Transverse colon (tissue), 4 donors: ENCODE measurements at regions not wholly inside any gene's neighbourhood (a gene's known extent, or its start where the extent isn't known, plus 50 kb on each side); places are given as distances from the start of the nearest gene placed in this dataset.

Experiments used
- DNase-seq: peaks from one replicate; pipeline ENCODE4 v3.0.0-alpha.2; 2019
- H3K27ac ChIP-seq, 4 donors: fragments of 200-600 bp; sonication (generic); 2 replicates each; pipeline ENCODE4 v1.5.1; 2016 to 2018; ENCODE audit warnings: inconsistent platforms in 4 of 4
- H3K27me3 ChIP-seq: fragments of 200-600 bp; sonication (generic); 2 replicates; pipeline ENCODE4 v1.5.1; 2017; ENCODE audit warnings: inconsistent platforms
- H3K36me3 ChIP-seq, 4 donors: fragments of 200-600 bp; sonication (generic); 2 replicates each; pipeline ENCODE4 v1.5.1; 2017 to 2019; ENCODE audit warnings: inconsistent platforms in 4 of 4
- H3K4me1 ChIP-seq, 4 donors: fragments of 200-600 bp; sonication (generic); 2 replicates each; pipeline ENCODE4 v1.5.1; 2017 to 2020; ENCODE audit warnings: inconsistent platforms in 4 of 4
- H3K4me3 ChIP-seq, 4 donors: fragments of 200-600 bp; sonication (generic); 1 replicate in 1 of 4; 2 replicates in 3 of 4; pipeline versions ENCODE4 v1.5.1 to v1.6.1; 2017 to 2019; ENCODE audit warnings: inconsistent platforms in 4 of 4
- H3K9me3 ChIP-seq, 2 donors: fragments of 200-600 bp; sonication (generic); 2 replicates each; pipeline ENCODE4 v1.5.1; 2017 to 2019; ENCODE audit warnings: inconsistent platforms in 2 of 2
- EP300 ChIP-seq: sonication (generic); formaldehyde crosslinking; IDR thresholded peaks from one replicate; pipeline ENCODE4 v1.6.1; 2017; ENCODE audit warnings: antibody characterized with exemption, low read depth
- POLR2A ChIP-seq: fragments of 450-650 bp; IDR thresholded peaks from one replicate; pipeline ENCODE4 v1.6.1; 2016; ENCODE audit warnings: antibody characterized with exemption, mild to moderate bottlenecking, moderate library complexity
- POLR2AphosphoS5 ChIP-seq, 3 donors: sonication (generic); formaldehyde crosslinking; IDR thresholded peaks; one replicate each; pipeline ENCODE4 v1.6.1; 2016; ENCODE audit warnings: antibody characterized with exemption in 3 of 3
- WGBS, 2 donors: methylation state at CpG; one replicate each; pipeline ENCODE4 v1.1.5; 2018; ENCODE audit warnings: low coverage in 1 of 2; 5-methylcytosine and 5-hydroxymethylcytosine counted together
- in situ Hi-C, 4 donors: fragments of 200-750 bp; cut with MboI; loops; one replicate each; pipeline versions ENCODE4 v1.15.0 to v1.15.1; 2017; ENCODE audit warnings: low sequenced_read_pairs in 3 of 4, low pct_ligation_motif_present in 1 of 4, low pct_unique_long_range_greater_than_20kb in 1 of 4
- intact Hi-C: fragments of 100-400 bp; cut with DNase I; formaldehyde crosslinking; loops from one replicate; pipeline ENCODE4 v1.15.1; 2023; ENCODE audit warnings: low total_unique reads
- TF ChIP-seq, protein P1 (sequence below), 5 experiments: fragments of 200-600 bp in 3 of 5; fragments of 450-650 bp in 2 of 5; sonication (generic) in 3 of 5; IDR thresholded peaks; 1 replicate in 2 of 5; 2 replicates in 3 of 5; pipeline ENCODE4 v1.5.1; 2016 to 2017; ENCODE audit warnings: antibody characterized with exemption in 5 of 5, inconsistent platforms in 3 of 5, mild to moderate bottlenecking in 2 of 5, moderate library complexity in 1 of 5

DNA sequence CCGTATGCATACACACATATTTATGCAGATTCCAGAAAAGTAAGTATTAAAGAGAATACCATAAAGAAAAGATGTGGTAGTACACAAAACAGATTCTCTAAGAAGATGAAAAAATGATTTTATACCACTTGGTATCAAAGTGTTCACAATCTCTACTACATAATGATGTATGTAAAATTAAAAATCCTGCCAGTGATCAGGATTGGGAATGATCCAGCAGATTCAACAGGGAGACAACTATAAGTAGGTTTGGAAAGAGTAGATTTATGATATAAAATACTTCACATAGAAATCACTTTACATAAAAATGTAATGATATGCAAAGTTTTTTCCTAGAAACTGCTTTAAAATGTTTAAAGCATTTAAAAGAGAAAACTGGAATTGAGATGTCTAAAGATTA, 447.0 kb downstream of the CNTNAP4 start:
- Histone ChIP-seq H3K4me3 (no peak overlapping the region), H3K4me1 (no peaks in the 10 kb centered on the region), H3K27me3 (no peaks in the 10 kb centered on the region), H3K9me3 (no peaks in the 10 kb centered on the region), H3K36me3 (no peaks in the 10 kb centered on the region), H3K27ac (no peak overlapping the region)
- intact Hi-C loops (no loop called here), in situ Hi-C loops (no loop called here)
- WGBS, 2 donors = 70 to 73% methylated on average over 1 of the region's 1 CpG
- TF ChIP-seq, protein P1, sequence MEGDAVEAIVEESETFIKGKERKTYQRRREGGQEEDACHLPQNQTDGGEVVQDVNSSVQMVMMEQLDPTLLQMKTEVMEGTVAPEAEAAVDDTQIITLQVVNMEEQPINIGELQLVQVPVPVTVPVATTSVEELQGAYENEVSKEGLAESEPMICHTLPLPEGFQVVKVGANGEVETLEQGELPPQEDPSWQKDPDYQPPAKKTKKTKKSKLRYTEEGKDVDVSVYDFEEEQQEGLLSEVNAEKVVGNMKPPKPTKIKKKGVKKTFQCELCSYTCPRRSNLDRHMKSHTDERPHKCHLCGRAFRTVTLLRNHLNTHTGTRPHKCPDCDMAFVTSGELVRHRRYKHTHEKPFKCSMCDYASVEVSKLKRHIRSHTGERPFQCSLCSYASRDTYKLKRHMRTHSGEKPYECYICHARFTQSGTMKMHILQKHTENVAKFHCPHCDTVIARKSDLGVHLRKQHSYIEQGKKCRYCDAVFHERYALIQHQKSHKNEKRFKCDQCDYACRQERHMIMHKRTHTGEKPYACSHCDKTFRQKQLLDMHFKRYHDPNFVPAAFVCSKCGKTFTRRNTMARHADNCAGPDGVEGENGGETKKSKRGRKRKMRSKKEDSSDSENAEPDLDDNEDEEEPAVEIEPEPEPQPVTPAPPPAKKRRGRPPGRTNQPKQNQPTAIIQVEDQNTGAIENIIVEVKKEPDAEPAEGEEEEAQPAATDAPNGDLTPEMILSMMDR (IDR thresholded peaks at IDR 0.05) = no peak
- TF ChIP-seq EP300 = no peak
- no peak for DNase-seq

DNA sequence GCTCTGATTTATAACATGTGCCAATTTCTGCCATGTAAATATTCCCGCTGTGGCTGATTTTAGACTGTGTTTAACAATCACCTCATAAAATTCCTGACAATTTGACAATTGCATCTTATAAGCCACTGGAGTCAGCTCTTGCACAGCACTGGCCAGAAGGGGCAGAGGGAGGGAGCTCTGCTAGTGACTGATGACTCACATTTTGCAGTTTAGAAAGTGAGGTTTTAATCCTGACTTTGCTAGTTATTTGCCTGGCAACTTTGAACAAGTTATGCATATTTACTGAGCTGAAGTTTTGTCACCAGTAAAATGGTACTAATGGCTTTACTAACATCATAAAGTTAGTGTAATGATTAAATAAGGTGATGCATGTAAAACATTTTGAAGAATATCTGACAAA, 452.3 kb downstream of the CNTNAP4 start:
- DNase-seq = no peak
- Histone ChIP-seq H3K9me3 (no peaks in the 10 kb centered on the region), H3K4me1 (no peaks in the 10 kb centered on the region), H3K27ac (no peak overlapping the region), H3K4me3 (no peak overlapping the region), H3K36me3 (no peaks in the 10 kb centered on the region), H3K27me3 (no peaks in the 10 kb centered on the region)
- in situ Hi-C loops = no loop called here
- 31% methylated on average over 1 of the region's 1 CpG; no CpG with 5 or more reads in 1 of the 2 donors for WGBS, 2 donors
- TF ChIP-seq, protein P1 (IDR thresholded peaks at IDR 0.05) = no peak
- no peak for TF ChIP-seq EP300
- no peak for TF ChIP-seq POLR2A
- no peak for TF ChIP-seq POLR2AphosphoS5 (IDR thresholded peaks at IDR 0.05)
- intact Hi-C loops = no loop called here

DNA sequence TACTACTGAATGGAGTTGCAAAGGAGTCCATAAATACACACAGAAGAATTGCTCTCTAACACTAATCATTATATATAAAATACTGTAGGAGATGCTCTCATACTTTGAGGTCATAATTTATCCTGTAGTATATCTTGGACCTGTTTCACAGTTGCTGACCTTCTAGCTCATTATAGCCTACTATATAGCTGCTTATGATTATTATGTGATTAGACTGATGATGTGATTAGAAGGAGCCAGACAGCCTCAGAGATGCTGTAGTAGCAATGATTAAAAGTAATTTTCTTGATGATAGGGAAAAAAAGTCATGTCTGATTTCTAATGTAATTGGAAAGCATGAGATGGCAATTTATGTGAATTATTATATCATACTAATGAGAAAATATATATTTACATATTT, 455.7 kb downstream of the CNTNAP4 start:
- H3K27ac ChIP-seq = no peak overlapping the region
- no peaks in the 10 kb centered on the region for H3K36me3 ChIP-seq
- TF ChIP-seq EP300 = no peak
- no peak for TF ChIP-seq POLR2AphosphoS5 (IDR thresholded peaks at IDR 0.05)
- no peak for TF ChIP-seq POLR2A
- TF ChIP-seq, protein P1 (IDR thresholded peaks at IDR 0.05) = no peak
- in situ Hi-C loops = no loop called here
- intact Hi-C loops = no loop called here
- no peak for DNase-seq
- H3K4me1 ChIP-seq = no peaks in the 10 kb centered on the region
- H3K27me3 ChIP-seq = no peaks in the 10 kb centered on the region
- no peaks in the 10 kb centered on the region for H3K9me3 ChIP-seq
- no peak overlapping the region for H3K4me3 ChIP-seq

DNA sequence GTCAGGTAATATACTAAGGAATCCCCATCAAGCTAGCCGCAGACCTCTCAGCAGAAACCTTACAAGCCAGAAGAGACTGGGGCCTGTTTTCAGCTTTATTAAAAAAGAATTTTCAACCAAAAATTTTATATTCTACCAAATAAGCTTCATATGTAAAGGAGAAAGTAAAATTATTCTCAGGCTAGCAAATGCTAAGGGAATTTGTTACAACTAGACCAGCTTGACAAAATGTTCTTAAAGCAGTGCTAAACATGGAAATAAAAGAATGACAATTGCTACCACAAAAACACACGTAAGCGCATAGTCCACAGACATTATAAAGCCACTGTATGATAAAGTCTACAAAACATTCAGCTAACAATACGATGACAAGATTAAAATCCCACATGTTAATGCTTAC, 449.4 kb upstream of the MON1B start:
- TF ChIP-seq POLR2AphosphoS5 (IDR thresholded peaks at IDR 0.05) = no peak
- TF ChIP-seq, protein P1 (IDR thresholded peaks at IDR 0.05) = no peak
- TF ChIP-seq EP300 = no peak
- no peak for TF ChIP-seq POLR2A

More for the DNA sequence above, 449.4 kb upstream of the MON1B start:
- in situ Hi-C loops (no loop called here), intact Hi-C loops (no loop called here)
- Histone ChIP-seq H3K4me1 (no peaks in the 10 kb centered on the region), H3K27me3 (no peaks in the 10 kb centered on the region), H3K4me3 (no peak overlapping the region), H3K27ac (no peak overlapping the region), H3K9me3 (peaks cover 5 to 12% of the 10 kb centered on the region in 2 donors), H3K36me3 (no peaks in the 10 kb centered on the region)
- 91 to 93% methylated on average over 4 of the region's 4 CpGs for WGBS, 2 donors
- no peak for DNase-seq
